ENCODE measurements at regions not wholly inside any gene's neighbourhood (a gene's known extent, or its start where the extent isn't known, plus 50 kb on each side); places are given as distances from the start of the nearest gene placed in this dataset.

DNA sequence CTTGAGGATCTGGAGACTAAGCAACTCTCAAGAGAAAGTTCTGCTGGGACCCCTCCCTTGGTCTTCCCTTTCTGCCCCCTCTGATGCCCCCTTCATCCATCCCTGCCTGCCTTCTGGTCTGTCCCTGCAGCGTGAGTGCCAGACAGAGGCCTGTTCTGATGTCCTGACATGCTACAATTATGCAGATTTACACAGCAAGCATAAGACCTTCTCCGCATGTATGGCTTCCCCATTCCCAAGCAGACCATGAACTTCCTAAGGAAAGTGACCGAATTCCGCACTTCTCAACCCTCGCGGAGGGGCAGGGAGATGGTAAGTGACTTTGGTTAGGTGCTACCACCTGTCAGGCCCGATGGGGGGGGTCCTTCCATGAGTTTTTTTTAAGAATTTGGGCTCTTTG is 150.1 kb upstream of the SDK2 start:
- TF ChIP-seq ZNF274 (IDR thresholded peaks at IDR 0.05; ENCODE audit: low read depth, low read length) (no peak), EZH2 (IDR thresholded peaks at IDR 0.05) (no peak), FOSL1 (IDR thresholded peaks at IDR 0.05; ENCODE audit: low read depth) (no peak), POLR2A (IDR thresholded peaks at IDR 0.05; ENCODE audit: borderline replicate concordance, extremely low read depth, insufficient read depth, insufficient read length) (no peak), CTCF (IDR thresholded peaks at IDR 0.05 in 2 of 3, conservative IDR thresholded peaks at IDR 0.05 in 1 of 3; ENCODE audit: borderline replicate concordance in 1 of 3, insufficient read depth in 1 of 3, low read depth in 2 of 3, low read length in 2 of 3) (no peak), EGR1 (IDR thresholded peaks at IDR 0.05; ENCODE audit: low read depth) (no peak), SIN3A (IDR thresholded peaks at IDR 0.05; ENCODE audit: low read depth) (no peak), EZH2phosphoT487 (IDR thresholded peaks at IDR 0.05; ENCODE audit: borderline replicate concordance) (no peak), CEBPB (IDR thresholded peaks at IDR 0.05; ENCODE audit: low read depth) (no peak), RAD21 (IDR thresholded peaks at IDR 0.05; ENCODE audit: low read depth) (no peak), POLR2AphosphoS5 (IDR thresholded peaks at IDR 0.05; ENCODE audit: low read depth, low read length) (no peak)
- TF ChIP-seq, protein P1, sequence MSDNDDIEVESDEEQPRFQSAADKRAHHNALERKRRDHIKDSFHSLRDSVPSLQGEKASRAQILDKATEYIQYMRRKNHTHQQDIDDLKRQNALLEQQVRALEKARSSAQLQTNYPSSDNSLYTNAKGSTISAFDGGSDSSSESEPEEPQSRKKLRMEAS (IDR thresholded peaks at IDR 0.05): no peak

All from HCT116 (cell line).